Stimulated activated CD4-positive, alpha-beta T cell treated with anti-CD3 and anti-CD28 coated beads, Interleukin-4, amount 100 ng/mL, for 48 hours (primary cell): ENCODE measurements at regions not wholly inside any gene's neighbourhood (a gene's known extent, or its start where the extent isn't known, plus 50 kb on each side); places are given as distances from the start of the nearest gene placed in this dataset.
"Not testable (repeated sequence)": the region's sequence is repeated elsewhere in the genome, so short reads cannot be mapped to it uniquely, and the experiment has no call there.

Source experiments
- DNase-seq, 2 donors: peaks; one replicate each; pipeline ENCODE4 v3.0.0-alpha.2; 2020; ENCODE audit warnings: low read depth in 2 of 2

DNA sequence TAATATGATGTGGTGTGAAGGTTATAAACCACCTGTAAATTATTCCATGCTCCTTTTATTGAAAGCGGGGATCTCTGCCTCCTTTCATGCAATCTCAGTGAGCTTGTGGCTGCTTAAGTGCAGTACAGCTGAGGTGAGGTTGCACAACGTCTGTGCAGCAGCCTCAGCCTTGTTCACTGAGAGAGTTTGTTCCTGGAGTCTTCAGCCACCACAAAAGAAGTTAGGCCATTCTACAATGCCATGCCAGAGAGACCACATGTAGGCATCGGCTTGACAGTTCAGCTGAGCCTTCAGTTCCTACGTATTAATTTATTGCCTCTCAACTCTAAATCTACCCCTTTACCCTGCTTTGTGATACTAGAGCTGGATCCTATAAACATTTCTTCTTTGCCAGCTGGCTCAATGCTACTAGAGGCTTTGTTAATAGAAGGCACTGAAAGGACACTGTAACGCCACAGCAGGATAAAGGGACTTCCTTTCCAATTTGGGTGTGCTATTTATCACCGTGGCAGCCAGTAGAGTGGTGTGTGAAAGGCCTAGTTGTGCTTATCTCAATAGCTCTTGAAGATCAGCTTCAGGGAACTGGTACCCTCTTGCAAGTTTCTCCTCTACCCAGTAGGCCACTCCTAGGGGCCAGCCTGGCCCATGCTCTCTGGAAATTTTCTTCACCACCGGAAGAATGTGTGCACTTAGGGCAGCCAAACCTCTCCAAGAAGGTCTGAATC is 337.7 kb downstream of the IPO8 start:
- DNase-seq: no peak

DNA sequence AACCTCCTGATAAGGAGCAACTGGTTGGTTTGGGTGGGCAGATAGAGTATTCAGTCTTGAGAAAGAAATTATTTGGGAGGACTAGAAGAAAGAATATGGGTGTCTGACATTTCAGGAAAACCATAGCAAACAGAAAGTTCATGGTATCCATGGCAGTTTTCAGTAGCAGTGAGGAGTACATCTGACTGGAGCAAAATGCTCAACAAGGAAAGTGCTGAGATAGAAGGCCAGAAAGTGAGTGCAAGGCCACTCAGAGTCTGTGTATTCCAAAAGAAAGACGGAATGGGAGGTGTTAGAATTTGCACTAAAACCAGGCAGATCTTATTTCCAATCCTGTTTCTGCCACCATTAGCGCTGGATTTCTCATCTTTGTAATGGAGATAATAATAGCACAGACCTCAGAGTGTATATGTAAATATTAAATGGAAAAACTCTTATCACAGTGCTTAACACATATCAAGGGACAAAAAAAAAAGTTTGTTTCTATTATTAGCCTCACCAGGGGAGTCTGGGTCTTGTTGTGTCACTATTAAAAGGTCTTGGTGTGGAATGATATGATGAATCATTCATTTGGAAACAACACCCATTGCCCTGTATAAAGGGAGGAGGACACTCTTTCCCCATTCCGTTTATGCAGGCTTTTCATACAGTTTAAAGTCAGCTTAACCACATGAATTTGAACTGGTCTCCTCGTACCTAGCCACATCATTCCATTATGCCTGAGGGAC is 349.8 kb downstream of the IPO8 start:
- no peak for DNase-seq

DNA sequence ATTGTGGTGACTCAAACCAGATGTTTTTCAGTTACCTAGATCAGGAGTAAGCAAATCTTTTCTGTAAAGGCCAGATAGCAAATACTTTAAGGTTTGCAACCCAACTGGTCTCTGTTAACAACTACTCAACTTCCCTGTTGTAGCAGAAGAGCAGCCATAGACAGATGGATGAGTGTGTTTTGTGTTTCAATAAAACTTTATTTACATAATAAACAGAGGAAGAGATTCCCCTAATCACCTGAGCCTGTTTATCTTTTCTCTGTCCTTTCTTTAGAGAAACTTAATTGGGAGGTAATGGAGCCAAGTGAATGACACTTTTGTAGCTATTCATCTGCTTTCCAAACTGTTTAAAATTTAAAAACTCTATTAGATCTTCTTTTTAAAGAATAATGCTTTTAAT is 365.1 kb downstream of the IPO8 start:
- no peak for DNase-seq

DNA sequence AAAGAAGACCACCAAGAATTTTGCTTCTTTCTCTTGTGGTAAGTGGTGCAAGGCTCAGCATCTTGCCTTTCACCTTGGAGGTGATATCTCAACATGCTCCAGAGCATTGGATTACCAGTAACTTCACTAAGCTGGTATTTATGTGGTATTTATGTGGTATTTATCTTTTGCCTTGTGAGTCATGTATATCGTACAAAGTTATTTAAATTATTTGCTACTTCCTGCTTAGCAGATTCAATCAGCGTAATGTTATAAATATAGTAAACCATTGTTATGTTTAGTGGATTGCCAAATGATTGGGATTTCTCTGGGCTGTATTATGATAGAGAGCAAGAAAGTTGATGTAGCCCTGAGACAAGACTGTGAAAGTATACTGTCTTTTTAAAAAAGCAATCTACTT is 366.4 kb downstream of the IPO8 start:
- no peak for DNase-seq

DNA sequence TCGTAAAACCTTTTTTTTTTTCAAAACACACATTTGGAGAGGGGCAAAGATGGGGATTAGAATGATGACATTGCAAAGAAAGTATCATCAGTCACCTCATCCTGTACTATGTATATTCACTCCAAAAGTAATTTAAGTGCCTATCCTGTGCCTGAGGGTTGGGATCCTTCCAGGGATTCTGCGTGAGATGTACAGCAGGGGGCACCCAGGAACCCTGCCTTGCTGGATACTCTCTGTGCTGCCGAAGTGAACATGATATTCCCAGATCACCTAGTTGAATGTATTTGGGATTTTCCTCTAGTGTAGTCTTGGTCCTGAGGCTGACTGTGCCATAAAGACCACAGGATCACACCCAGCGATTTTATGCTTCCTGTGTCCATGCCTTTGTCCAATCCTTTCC is 372.7 kb downstream of the IPO8 start:
- DNase-seq: no peak

DNA sequence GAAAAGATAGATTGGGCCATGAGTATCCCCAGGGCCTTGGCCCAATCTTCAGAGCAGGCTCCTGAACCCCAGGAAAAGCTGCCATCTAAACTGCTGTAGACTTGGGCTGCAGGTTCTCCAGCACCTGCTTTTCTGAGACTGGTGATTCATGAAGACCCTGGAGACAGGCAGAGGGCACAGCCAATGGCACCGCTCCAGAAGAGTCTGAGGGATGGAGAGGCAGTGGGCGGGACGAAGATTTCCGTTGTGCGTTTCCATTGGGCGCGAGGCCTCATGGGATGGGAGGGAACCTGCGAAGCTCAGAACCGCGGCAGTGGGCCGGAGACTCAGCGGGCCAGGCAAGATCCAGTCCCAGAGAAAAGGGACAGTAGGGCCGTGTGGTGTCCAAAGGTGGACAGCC is 375.1 kb downstream of the IPO8 start:
- DNase-seq: no peak

DNA sequence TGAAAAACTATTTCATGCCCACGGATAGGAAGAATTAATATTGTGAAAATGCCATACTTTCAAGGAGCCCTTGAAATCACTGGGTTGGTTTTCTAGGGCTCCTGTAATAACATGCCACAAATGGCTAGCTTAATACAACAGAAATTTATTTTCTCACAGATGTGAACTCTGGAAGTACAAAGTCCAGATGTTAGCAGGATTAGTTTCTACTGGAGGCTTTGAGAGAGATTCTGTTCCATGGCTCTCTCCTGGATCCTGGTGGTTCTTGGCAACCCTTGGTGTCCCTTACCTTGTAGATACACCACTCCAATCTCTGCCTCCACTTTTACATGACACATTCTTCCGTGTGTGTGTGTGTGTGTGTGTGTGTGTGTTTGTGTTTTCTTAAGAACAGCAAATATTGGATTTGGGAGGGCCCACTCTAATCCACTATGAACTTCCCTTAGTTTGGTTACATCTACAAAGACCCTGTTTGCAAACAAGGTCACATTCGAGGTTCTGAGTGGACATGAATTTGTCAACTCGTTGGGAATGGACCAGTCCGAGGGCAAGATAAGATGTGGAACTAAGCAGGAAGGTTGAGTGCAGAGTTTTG is 381.1 kb downstream of the IPO8 start:
- no peak for DNase-seq

DNA sequence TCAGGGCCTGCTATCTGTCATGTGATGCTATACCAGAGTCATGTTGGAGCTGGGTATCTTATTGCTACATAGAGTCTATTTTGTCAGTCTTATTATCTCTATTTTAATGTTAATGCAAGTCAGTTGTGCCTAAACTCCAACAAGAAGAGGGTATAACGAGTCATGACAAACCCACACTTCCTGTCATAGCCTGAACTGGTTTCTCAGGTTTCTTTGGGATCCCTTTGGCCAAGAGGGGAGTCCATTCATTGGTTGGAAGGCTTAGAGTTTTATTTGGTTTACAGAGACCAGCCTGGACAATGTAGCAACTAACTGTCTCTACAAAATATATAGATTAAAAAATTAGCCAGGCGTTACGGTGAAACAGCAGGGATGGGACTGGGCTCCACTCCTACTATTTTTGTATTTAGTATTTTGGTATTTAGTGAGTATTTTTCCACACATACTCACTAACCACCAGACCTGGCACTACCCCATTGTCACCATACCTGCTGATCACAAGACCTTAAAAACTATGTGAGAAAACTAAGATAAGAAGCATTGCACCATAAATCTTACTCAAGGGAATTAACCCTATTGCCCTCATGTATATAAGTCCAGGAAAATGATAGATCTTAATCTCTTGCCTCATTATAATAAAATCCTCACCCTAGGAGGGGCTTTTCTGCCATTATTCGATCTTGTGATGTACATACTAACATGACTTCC is 387.5 kb downstream of the IPO8 start:
- DNase-seq: no peak

DNA sequence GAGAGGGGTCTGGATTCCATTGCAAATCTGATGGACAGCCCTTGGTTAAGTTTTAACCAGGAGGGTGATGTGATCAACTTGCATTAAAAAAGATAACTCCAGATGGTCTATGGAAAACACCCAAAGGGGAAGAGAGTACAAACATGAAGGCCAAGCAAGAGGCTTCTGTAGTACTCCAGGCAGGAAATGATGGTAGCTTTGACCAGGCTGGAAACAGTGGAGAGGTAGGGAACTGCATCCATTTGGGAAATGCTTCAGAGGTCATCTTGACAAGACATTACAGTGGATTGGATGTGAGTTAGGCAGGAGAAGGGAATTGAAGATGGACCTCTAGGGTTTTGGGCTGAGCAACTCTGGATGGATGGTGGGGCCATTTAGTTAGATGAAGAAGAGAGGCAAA is 391.1 kb downstream of the IPO8 start:
- DNase-seq: no peak

DNA sequence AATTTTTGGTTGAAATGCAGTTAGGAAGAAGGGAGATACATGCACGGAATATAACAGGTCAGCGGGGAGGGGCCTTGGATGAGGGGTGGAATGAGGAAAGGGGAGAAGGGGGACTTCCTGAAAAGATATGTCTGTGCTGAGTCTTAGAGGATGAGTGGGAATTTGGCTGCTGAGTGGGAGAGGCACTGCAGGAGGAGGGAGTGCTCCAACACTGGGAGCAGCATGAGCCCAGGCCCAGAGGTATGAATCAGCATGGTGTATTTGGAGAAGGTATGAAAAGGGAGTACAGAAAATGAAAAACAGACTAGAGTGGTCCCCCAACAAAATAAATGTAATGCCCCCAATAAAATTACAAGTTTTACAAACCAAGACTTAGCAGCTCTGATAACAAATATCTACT is 394.4 kb downstream of the IPO8 start:
- DNase-seq: no peak

DNA sequence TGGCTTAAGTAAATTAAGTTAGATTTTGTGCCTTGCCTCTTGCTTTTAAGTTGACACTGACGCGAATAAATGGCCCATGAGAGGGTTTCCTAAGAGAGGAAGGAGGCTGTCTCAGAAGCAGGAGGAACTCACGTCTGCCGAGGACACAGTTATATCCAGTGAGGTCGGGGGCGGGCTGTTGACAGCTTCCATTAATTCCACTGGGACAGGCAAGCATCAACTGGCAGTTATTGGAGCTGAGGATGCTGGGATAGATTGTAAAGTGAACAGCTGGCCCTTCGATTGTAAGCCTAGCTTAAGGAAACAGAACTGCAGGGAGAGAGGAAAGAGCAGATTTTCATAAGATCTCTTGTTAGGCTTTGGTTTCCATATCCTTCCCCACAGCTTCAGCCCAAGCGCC is 399.2 kb downstream of the IPO8 start:
- no peak for DNase-seq

DNA sequence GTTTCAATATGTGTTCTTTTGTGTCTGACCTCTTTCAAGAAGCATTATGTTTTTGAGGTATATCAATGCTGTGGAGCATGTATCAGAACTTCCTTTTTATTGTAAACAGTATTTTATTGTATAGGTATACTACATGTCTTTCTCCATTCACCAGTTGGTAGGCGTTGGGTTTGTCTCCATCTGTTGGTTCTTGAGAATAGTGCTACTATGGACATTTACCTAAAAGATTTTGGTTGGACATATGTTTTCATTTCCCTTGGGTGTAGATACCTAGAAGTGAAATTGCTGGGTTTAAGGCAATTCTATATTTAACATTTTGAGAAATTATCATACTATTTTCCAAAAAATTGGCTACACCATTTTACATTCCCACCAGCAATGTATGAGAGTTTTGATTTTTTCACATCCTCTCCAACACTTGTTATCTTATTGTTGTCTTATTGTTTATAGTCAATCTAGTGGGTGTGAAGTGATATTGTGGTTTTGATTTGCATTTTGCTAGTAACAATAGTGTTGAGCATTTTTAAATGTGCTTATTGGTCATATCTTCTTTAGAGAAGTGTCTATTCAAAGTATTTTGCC is 409.2 kb downstream of the IPO8 start:
- no peak for DNase-seq

DNA sequence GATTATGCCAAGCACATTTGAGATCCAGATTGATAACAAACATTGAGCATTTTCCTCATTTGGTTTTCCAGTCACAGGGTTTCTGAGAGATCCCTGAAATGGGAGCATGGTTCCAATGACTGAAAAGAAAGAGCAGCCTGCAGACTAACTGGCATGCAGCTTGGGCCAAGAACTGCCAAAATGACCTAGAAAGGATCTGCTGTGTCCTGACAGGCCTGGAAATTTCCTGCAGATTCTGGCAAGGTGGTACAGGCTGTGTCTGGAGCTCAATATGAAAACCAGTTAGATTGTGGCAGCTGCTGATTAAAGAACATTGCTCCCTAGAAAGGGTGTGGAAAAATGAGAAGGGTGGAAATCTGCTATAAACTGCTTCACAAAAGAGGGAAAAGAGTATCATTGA is 417.3 kb downstream of the IPO8 start:
- no peak for DNase-seq

DNA sequence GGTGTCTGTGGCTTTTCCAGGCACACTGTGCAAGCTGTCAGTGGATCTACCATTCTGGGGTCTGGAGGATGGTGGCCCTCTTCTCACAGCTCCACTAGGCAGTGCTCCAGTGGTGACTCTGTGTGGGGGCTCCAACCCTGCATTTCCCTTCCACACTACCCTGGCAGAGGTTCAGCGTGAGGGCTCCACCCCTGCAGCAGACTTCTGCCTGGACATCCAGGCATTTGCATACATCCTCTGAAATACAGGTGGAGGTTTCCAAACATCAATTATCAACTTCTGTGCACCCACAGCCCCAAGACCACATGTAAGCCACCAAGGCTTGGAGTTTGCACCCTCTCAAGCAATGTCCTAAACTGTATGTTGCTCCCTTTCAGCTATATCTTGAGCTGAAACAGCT is 423.2 kb downstream of the IPO8 start:
- not testable (repeated sequence) for DNase-seq

DNA sequence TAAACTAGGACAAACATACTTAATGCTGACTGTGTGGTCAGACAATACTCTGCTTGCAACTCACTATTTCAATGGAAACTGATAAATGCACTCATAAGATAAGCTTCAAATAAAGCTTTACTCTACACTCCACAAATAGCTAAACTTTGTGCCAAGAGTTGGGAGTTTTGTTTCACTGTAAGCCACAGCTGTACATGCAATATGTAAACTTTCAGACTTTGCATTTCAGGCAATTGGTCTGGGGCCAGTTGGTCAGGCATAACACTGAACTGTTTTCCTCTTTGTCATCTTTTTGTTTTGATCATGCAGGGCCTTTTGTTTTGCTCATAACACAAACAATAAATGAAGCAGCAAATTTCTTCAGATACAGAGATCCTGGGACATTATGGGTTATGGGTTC is 426.2 kb downstream of the IPO8 start:
- DNase-seq: no peak

DNA sequence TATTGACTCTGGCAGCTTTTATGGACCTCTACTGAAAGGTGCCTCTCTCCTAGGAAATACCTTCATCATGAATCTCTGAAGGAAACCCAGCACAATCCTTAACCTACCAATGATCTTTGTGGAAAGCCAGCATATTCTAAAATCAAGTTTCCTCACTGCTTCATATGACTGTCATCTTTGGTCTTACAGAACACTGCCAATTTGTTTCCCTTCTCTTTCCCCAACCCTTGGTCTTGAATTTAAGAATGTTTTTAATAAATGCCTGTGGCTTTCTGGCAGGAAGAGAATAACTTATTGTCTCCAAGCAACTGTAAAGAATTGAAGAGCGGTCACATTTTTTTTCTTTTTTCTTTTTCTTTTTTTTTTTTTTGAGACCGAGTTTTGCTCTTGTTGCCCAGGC is 427.6 kb downstream of the IPO8 start:
- no peak for DNase-seq

DNA sequence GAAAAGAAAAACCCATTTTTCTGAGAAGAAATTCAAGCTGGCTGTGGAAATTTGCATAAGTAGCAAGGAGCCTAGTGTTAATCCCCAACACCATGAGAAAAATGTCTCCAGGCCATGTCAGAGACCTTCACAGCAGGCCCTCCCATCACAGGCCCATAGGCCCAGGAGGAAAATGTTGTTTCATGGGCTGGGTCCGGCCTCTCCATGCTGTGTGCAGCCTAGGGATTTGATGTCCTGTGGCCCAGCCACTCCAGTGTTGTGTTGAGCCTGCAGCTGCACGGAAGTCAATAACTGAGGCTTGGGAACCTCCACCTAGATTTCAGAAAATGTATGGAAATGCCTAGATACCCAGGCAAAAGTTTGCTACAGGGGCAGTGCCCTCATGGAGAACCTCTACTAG is 432.2 kb downstream of the IPO8 start:
- DNase-seq: no peak

DNA sequence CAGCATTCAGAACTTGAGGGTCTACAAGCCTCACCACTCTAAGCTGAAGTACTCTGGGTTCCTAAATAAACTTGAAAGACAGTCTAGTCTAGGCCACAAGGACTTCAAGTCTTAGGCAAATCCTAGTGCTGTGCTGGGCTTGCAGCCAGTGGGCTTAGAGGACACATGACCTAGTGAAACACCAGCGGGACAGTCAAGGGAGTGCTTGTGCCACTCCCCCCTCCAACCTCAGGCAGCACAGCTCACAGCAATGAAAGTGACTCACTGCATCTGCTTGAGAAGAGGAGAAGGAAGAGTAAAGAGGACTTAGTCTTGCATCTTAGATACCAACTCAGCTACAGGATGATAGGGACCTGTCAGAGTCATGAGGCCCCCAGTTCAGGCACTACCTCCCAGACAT is 438.1 kb downstream of the IPO8 start:
- DNase-seq: no peak

DNA sequence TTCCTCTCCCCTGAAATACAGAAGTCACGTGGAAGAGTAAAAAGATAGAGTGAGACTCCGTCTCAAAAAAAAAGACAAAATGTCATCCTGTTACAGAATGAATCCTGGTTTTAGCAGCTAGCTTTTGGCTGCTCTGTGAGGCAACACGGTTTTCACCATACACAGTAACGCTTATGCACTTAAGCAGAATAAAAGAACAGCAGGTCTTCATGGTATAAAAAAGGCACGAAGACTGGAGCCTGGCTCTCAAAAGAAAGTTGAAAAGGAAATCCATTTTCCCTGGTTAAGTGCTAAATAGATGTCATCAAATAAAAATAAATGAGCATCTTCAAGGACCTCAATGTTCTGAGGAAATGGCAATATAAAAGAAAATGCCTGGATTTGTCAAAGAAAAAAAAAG is 444.1 kb downstream of the IPO8 start:
- no peak for DNase-seq

DNA sequence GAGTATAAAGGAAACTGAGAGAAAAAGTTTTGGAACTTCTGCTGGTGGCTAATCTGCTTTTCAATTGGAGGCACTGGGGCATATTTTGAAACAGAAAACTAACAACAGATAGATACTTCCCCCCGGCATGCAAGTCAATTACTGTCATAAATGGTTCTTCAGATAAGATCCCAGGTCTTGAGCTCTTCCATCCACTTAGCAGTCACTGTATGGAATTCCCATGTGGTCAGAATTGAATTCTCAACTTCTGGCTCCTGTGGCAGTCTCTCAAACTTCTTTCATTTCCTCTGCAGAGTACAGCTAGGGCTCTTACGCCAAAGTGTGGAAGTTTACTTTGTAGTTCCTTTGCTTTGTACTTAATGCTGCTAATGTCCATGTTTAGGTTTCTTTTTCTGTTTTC is 452.2 kb downstream of the IPO8 start:
- DNase-seq: no peak

DNA sequence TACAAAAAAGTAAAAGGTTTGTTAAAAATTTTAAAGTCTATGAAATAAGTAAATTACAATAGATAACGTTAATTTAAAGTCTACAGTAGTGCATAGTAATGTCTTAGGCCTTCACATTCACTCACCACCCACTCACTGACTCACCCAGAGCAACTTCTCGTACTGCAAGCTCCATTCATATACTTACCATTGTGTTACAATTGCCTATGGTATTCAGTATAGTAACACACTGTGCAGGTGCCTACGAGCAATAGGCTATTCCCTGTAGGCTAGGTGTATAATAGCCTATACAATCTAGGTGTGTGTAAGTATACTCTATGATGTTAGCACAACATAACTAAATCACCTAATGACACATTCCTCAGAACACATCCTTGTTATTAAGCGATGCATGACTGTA is 435.3 kb upstream of the TMTC1 start:
- no peak for DNase-seq

DNA sequence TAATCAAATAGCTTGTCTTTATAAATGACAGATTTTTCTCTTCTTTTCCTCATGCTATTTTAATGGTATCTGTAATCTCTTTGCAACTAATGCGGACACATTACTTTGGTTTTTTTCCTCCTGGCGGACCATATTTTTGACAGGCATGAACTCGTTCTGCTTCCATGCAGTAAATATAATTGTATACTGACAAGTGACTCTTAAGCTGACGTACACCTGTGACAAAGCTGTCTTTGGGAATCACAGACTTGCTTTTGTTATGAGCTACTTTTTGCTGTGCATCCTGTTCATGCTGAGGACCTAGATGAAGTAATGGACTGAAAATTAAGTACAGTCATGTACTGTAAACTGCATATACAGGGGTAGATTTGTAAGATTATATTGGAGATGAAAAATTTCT is 434.3 kb upstream of the TMTC1 start:
- DNase-seq: no peak
